HL-60 (cell line): ENCODE measurements at regions not wholly inside any gene's neighbourhood (a gene's known extent, or its start where the extent isn't known, plus 50 kb on each side); places are given as distances from the start of the nearest gene placed in this dataset.

Experiments used
- CTCF ChIP-seq: IDR thresholded peaks from one replicate; pipeline ENCODE4 v1.5.1; 2011; ENCODE audit warnings: low read length, control low read depth, inconsistent platforms; ENCODE audit not compliant: insufficient read depth
- GABPA ChIP-seq: IDR thresholded peaks from 2 replicates; pipeline ENCODE4 v1.6.1; 2012; ENCODE audit warnings: low read depth
- POLR2AphosphoS5 ChIP-seq: IDR thresholded peaks from 2 replicates; pipeline ENCODE4 v1.6.1; 2012; ENCODE audit warnings: low read depth
- REST ChIP-seq: IDR thresholded peaks from 2 replicates; pipeline ENCODE4 v1.6.1; 2012; ENCODE audit warnings: low read depth; ENCODE audit not compliant: insufficient replicate concordance
- SPI1 ChIP-seq: IDR thresholded peaks from 2 replicates; pipeline ENCODE4 v1.6.1; 2012; ENCODE audit warnings: low read depth, mild to moderate bottlenecking, borderline replicate concordance

GRCh38 chr10:76743169-76743568, 894.4 kb downstream of the KCNMA1 start:
- TF ChIP-seq CTCF (no peak), POLR2AphosphoS5 (no peak), SPI1 (no peak), REST (no peak), GABPA (no peak)
